Loucy (cell line): ENCODE measurements at regions not wholly inside any gene's neighbourhood (a gene's known extent, or its start where the extent isn't known, plus 50 kb on each side); places are given as distances from the start of the nearest gene placed in this dataset.

Source experiments
- H2AFZ ChIP-seq: fragments of 200-600 bp; sonication (generic); 2 replicates; pipeline ENCODE4 v1.6.0; 2016; ENCODE audit warnings: antibody characterized with exemption, mild to moderate bottlenecking, low read length, moderate library complexity
- H3F3A ChIP-seq: fragments of 200-600 bp; 2 replicates; pipeline ENCODE4 v1.6.0; 2016; ENCODE audit warnings: antibody characterized with exemption, low read depth, mild to moderate bottlenecking
- H3K27me3 ChIP-seq: fragments of 200-600 bp; sonication (generic); 2 replicates; pipeline ENCODE4 v1.6.1; 2014; ENCODE audit warnings: low read length, mild to moderate bottlenecking; ENCODE audit not compliant: insufficient read depth, poor library complexity, severe bottlenecking
- H3K36me3 ChIP-seq: fragments of 200-600 bp; sonication (generic); 2 replicates; pipeline ENCODE4 v1.6.1; 2016; ENCODE audit warnings: low read length; ENCODE audit not compliant: insufficient read depth
- H3K4me1 ChIP-seq: fragments of 200-600 bp; sonication (generic); 2 replicates; pipeline ENCODE4 v1.5.1; 2014; ENCODE audit warnings: low read length, mild to moderate bottlenecking; ENCODE audit not compliant: insufficient read depth, poor library complexity, severe bottlenecking
- H3K4me2 ChIP-seq: fragments of 200-600 bp; sonication (generic); 2 replicates; pipeline ENCODE4 v1.6.0; 2014; ENCODE audit warnings: antibody characterized with exemption, low read length, low read depth, mild to moderate bottlenecking; ENCODE audit not compliant: poor library complexity, severe bottlenecking
- H3K4me3 ChIP-seq: fragments of 200-600 bp; sonication (generic); 2 replicates; pipeline ENCODE4 v1.5.1; 2014; ENCODE audit warnings: low read length, mild to moderate bottlenecking, mixed read lengths; ENCODE audit not compliant: poor library complexity, severe bottlenecking
- H3K79me2 ChIP-seq: fragments of 200-600 bp; sonication (generic); 2 replicates; pipeline ENCODE4 v1.6.1; 2014; ENCODE audit warnings: low read length; ENCODE audit not compliant: insufficient read depth
- H3K9ac ChIP-seq: fragments of 200-600 bp; sonication (generic); 2 replicates; pipeline ENCODE4 v1.6.0; 2014; ENCODE audit warnings: mild to moderate bottlenecking, low read depth, low read length, moderate library complexity; ENCODE audit not compliant: poor library complexity, severe bottlenecking
- H3K9me2 ChIP-seq: fragments of 200-600 bp; sonication (generic); replicated peaks from 2 replicates; pipeline ENCODE4 v1.6.1; 2016; ENCODE audit warnings: low read depth, low read length, mixed read lengths
- H3K9me3 ChIP-seq: fragments of 200-600 bp; sonication (generic); 2 replicates; pipeline ENCODE4 v1.6.1; 2014; ENCODE audit warnings: mild to moderate bottlenecking, antibody characterized with exemption, low read length, low read depth; ENCODE audit not compliant: insufficient read depth
- H4K20me1 ChIP-seq: fragments of 200-600 bp; sonication (generic); 2 replicates; pipeline ENCODE4 v1.6.0; 2014; ENCODE audit warnings: antibody characterized with exemption, low read length, mild to moderate bottlenecking; ENCODE audit not compliant: insufficient read depth, poor library complexity, severe bottlenecking
- EZH2phosphoT487 ChIP-seq: fragments of 200-600 bp; IDR thresholded peaks from 2 replicates; pipeline ENCODE4 v1.6.1; 2018; ENCODE audit warnings: antibody characterized with exemption, mild to moderate bottlenecking, moderate library complexity, borderline replicate concordance
- TF ChIP-seq, protein P1 (sequence below): fragments of 200-600 bp; sonication (generic); conservative IDR thresholded peaks from 2 replicates; pipeline ENCODE4 v1.5.1; 2014; ENCODE audit warnings: mild to moderate bottlenecking, antibody characterized with exemption, low read length

DNA sequence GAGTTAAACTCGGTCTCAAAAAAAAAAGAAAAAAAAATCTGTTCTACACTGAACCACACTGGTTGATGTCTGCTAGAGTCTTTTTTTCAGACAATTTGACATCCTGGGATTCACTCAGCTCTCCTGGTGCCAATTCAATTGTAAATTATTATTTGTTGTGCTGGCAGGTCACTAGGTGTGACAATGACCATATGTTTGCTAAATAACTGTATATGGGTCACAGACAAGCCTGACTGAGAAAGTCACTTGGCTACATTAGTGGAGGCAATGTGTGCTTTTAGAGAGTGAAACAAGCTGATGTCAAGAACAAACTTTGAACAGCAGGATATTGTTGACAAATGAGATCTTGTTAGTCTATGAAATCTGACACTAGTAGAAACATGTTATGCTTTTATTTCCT, 1379.1 kb downstream of the ZPLD1 start:
- Histone ChIP-seq H3K79me2 (no peaks in the 10 kb centered on the region), H3K9me2 (no peaks in the 10 kb centered on the region), H3K4me3 (no peak overlapping the region), H3K9me3 (no peaks in the 10 kb centered on the region), H4K20me1 (no peaks in the 10 kb centered on the region), H2AFZ (no peak overlapping the region), H3K9ac (no peak overlapping the region), H3K27me3 (no peaks in the 10 kb centered on the region), H3K4me1 (no peaks in the 10 kb centered on the region), H3F3A (no peaks in the 10 kb centered on the region), H3K36me3 (no peaks in the 10 kb centered on the region), H3K4me2 (no peak overlapping the region)
- no peak for TF ChIP-seq EZH2phosphoT487

DNA sequence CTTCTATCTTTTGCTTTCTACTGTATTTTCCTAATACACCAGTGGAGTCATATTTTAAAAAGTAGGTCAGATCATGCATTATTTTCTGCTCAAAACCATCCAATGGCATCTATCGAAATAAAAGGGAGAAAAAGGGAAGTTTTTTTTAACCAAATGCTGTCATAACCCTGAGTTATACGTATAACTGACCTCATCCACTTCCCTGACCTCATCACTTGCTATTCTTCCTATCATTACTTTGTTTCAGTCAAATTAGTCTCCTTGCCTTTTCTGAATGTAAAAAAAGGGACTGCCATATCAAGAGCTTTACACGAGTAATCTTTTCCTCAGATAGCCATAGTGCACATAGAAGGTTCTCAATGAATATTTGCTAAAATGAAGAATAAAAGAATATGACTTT, 1383.6 kb downstream of the ZPLD1 start:
- H4K20me1 ChIP-seq, result no peaks in the 10 kb centered on the region
- no peak overlapping the region for H3K9ac ChIP-seq
- H3K27me3 ChIP-seq, result no peaks in the 10 kb centered on the region
- no peaks in the 10 kb centered on the region for H3F3A ChIP-seq
- no peak overlapping the region for H3K4me3 ChIP-seq
- TF ChIP-seq, protein P1, sequence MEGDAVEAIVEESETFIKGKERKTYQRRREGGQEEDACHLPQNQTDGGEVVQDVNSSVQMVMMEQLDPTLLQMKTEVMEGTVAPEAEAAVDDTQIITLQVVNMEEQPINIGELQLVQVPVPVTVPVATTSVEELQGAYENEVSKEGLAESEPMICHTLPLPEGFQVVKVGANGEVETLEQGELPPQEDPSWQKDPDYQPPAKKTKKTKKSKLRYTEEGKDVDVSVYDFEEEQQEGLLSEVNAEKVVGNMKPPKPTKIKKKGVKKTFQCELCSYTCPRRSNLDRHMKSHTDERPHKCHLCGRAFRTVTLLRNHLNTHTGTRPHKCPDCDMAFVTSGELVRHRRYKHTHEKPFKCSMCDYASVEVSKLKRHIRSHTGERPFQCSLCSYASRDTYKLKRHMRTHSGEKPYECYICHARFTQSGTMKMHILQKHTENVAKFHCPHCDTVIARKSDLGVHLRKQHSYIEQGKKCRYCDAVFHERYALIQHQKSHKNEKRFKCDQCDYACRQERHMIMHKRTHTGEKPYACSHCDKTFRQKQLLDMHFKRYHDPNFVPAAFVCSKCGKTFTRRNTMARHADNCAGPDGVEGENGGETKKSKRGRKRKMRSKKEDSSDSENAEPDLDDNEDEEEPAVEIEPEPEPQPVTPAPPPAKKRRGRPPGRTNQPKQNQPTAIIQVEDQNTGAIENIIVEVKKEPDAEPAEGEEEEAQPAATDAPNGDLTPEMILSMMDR, result no peak
- TF ChIP-seq EZH2phosphoT487, result no peak
- H3K36me3 ChIP-seq, result no peaks in the 10 kb centered on the region
- H3K9me3 ChIP-seq, result no peaks in the 10 kb centered on the region
- H3K9me2 ChIP-seq, result no peaks in the 10 kb centered on the region
- no peak overlapping the region for H2AFZ ChIP-seq
- no peaks in the 10 kb centered on the region for H3K4me1 ChIP-seq
- no peaks in the 10 kb centered on the region for H3K79me2 ChIP-seq
- no peak overlapping the region for H3K4me2 ChIP-seq

DNA sequence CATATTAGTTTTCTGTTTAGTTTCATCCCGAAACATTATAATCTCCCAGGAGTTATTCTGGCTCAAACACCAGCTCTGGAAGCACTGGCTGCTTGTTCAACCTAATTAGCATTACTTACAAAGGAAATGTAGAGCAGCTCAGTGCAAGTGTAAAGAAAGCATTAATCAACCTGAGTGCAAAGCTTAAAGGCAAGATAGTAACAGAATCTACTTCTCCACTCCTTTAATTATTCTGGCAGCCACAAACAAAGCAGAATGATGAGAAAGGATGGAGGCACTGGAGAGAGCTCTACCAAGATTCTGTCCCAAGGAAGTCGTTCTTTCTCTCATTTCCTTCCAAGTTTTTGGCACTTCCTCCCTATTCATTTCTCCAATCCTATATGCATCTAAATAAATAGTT, 1384.0 kb downstream of the ZPLD1 start:
- no peak overlapping the region for H3K4me2 ChIP-seq
- no peak overlapping the region for H3K9ac ChIP-seq
- H3K4me3 ChIP-seq, result no peak overlapping the region
- no peaks in the 10 kb centered on the region for H3K4me1 ChIP-seq
- no peaks in the 10 kb centered on the region for H3K79me2 ChIP-seq
- H4K20me1 ChIP-seq, result no peaks in the 10 kb centered on the region
- TF ChIP-seq EZH2phosphoT487, result no peak
- TF ChIP-seq, protein P1, result no peak
- H3K36me3 ChIP-seq, result no peaks in the 10 kb centered on the region
- H3K9me2 ChIP-seq, result no peaks in the 10 kb centered on the region
- H3F3A ChIP-seq, result no peaks in the 10 kb centered on the region
- no peak overlapping the region for H2AFZ ChIP-seq
- no peaks in the 10 kb centered on the region for H3K9me3 ChIP-seq
- no peaks in the 10 kb centered on the region for H3K27me3 ChIP-seq

DNA sequence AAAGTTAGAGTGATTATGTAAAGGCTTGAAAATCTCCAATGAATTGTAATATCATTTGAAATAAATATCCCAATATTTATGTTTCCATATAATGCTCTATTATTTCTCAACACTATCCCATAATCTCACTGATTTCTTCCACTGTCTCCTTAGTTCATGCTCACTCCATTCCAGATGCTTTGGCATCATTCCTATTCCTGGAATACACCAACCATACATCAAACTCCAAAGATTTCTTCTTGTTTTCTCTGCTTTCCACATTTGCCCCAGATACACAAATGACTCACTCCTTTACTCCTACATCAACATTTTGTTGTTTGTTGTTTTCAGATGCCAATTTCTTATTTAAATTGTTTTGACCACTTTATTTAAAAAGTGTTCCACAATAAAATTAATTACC, 1390.8 kb downstream of the ZPLD1 start:
- H3K79me2 ChIP-seq, result no peaks in the 10 kb centered on the region
- no peak overlapping the region for H2AFZ ChIP-seq
- no peaks in the 10 kb centered on the region for H3K36me3 ChIP-seq
- no peaks in the 10 kb centered on the region for H3F3A ChIP-seq
- H3K9me3 ChIP-seq, result no peaks in the 10 kb centered on the region
- H3K4me3 ChIP-seq, result no peak overlapping the region
- H4K20me1 ChIP-seq, result no peaks in the 10 kb centered on the region
- H3K9me2 ChIP-seq, result no peaks in the 10 kb centered on the region
- H3K9ac ChIP-seq, result no peak overlapping the region
- H3K4me2 ChIP-seq, result no peak overlapping the region
- H3K27me3 ChIP-seq, result no peaks in the 10 kb centered on the region
- no peak for TF ChIP-seq EZH2phosphoT487
- TF ChIP-seq, protein P1, result no peak
- no peaks in the 10 kb centered on the region for H3K4me1 ChIP-seq
